Stimulated activated memory B cell treated with anti-CD40 and anti-IgM and Interleukin-4, amounts not matched to agents 10 μg/mL and 1 μg/mL and 100 μg/mL, for 72 hours (primary cell): ENCODE measurements at regions not wholly inside any gene's neighbourhood (a gene's known extent, or its start where the extent isn't known, plus 50 kb on each side); places are given as distances from the start of the nearest gene placed in this dataset.
"Not testable (repeated sequence)": the region's sequence is repeated elsewhere in the genome, so short reads cannot be mapped to it uniquely, and the experiment has no call there.

Experiments
- ATAC-seq: fragments of 150-1000 bp; cut with Tn5 transposase; 2 replicates; pipeline ENCODE4 v1.10.0; 2021
- H3K27ac Mint-ChIP-seq: one replicate; pipeline ENCODE4 v1.8.0; 2022; ENCODE audit warnings: mild to moderate bottlenecking, mixed read lengths
- H3K27me3 Mint-ChIP-seq: one replicate; pipeline ENCODE4 v1.8.0; 2022; ENCODE audit warnings: mixed read lengths
- H3K36me3 Mint-ChIP-seq: one replicate; pipeline ENCODE4 v1.8.0; 2022; ENCODE audit warnings: mixed read lengths
- H3K4me1 Mint-ChIP-seq: one replicate; pipeline ENCODE4 v1.8.0; 2022; ENCODE audit warnings: mixed read lengths
- H3K4me3 Mint-ChIP-seq: one replicate; pipeline ENCODE4 v1.8.0; 2022; ENCODE audit warnings: mild to moderate bottlenecking, moderate library complexity, mixed read lengths
- H3K9me3 Mint-ChIP-seq: one replicate; pipeline ENCODE4 v1.8.0; 2022; ENCODE audit warnings: mixed read lengths

DNA sequence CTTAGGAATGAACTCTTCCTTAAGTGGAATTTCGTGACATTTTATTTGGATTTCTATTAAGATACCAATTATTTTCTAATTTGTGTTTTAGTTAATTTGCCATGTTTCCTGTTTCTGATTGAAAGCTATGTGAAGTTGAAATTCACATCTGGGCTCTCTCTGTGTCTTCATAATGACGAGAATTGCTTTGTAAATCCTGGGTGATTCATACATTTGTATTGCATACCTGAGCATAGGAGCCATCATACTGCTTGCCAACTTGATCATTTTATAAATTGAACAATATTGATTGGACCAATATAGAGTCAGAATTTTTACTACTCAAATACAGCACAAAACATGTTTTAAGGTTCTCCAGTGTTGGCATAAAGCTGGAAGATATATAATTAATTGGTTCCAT lies 817.9 kb downstream of the BRINP3 start:
- H3K27ac Mint-ChIP-seq: no peak overlapping the region
- no peaks in the 10 kb centered on the region for H3K27me3 Mint-ChIP-seq
- peaks cover 3% of the 10 kb centered on the region for H3K9me3 Mint-ChIP-seq
- no peak for ATAC-seq
- H3K4me3 Mint-ChIP-seq: no peak overlapping the region
- no peaks in the 10 kb centered on the region for H3K4me1 Mint-ChIP-seq
- H3K36me3 Mint-ChIP-seq: no peaks in the 10 kb centered on the region

DNA sequence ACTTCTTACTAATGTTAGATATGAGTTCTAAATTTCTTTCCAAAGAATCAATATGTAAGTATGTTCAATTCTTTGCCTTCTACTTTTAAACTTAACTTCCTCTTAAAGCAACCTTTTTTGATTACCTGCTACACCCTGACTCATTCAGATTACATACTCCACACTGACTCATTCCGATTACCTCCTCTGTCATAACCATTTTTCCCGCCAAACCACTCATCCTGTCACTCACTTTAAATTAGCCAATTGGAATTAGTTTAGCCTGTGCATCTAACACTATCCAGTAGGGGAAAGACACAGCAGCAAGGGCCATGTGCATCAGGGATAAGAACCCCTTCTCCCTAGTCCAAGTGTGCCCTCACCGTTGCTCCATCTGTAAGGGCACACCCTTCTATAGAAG lies 815.5 kb downstream of the BRINP3 start:
- no peak for ATAC-seq
- no peaks in the 10 kb centered on the region for H3K4me1 Mint-ChIP-seq
- H3K36me3 Mint-ChIP-seq: no peaks in the 10 kb centered on the region
- H3K27ac Mint-ChIP-seq: no peak overlapping the region
- peaks cover 7% of the 10 kb centered on the region for H3K9me3 Mint-ChIP-seq
- H3K27me3 Mint-ChIP-seq: no peaks in the 10 kb centered on the region
- H3K4me3 Mint-ChIP-seq: no peak overlapping the region

DNA sequence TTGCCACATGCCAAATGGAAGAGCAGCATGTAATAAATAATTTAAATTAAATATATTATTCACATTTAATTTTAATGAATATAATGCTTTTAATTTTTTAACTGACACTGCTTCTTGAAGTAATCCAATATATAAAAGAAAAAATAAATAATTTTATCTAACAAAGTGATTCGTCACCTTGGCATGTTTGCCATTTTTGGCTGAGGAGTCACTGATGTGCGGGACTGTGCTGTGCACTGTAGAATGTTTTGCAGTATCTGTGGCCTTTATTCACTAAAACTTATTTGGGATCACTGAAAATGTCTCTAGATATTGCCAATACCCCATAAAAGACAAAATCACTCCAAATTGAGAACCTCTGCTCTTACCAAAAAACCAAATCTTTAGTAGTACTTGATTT lies 807.8 kb downstream of the BRINP3 start:
- no peak for ATAC-seq
- no peaks in the 10 kb centered on the region for H3K36me3 Mint-ChIP-seq
- H3K27me3 Mint-ChIP-seq: no peaks in the 10 kb centered on the region
- H3K9me3 Mint-ChIP-seq: peaks cover 7% of the 10 kb centered on the region
- no peak overlapping the region for H3K4me3 Mint-ChIP-seq
- no peaks in the 10 kb centered on the region for H3K4me1 Mint-ChIP-seq
- no peak overlapping the region for H3K27ac Mint-ChIP-seq

DNA sequence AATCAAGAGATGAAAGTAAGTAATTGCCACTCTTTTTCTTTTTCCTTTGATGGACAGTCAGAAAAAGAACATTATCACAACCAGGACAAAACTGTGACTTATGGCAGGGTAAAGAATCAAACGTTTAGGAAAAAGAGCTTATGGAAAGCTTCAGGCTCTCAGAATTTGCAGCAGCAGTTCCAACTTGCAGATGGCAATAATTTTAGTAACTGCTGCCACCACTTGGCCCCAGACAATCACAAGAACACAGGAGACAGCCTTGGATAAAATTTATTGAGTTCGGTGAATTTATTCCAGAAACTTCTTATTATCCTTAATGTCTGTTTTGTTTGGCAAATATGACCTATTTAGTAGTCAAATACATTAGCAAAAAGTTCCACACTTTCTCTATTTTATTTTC lies 804.4 kb downstream of the BRINP3 start:
- Mint-ChIP-seq H3K9me3 (no peaks in the 10 kb centered on the region), H3K27ac (no peak overlapping the region), H3K4me1 (no peaks in the 10 kb centered on the region), H3K27me3 (no peaks in the 10 kb centered on the region), H3K36me3 (no peaks in the 10 kb centered on the region), H3K4me3 (no peak overlapping the region)
- no peak for ATAC-seq

DNA sequence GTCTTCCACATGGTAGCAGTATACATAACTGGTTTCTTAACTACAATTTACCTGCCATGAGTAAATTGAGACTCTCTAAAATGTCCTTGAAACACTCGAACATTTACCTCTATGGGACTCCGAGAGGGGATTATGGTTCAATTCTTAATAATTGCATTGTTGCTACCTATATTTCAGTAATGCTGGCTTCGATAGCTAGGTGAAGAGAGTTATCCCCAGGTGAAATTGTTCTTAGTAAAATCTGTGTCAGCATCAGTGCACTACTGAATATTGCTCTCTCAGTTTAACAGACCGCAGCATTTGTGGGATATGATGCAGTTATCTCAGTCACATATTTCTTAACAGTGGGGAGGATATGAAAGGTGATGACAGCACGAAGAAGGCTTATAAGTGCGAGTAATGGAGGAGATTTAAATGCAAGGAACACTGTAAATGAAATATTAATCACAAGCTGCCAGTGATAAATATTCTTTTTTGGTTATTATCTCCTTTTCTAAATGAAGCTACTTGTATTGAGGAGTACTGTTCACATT lies 801.9 kb downstream of the BRINP3 start:
- H3K36me3 Mint-ChIP-seq: no peaks in the 10 kb centered on the region
- no peak overlapping the region for H3K27ac Mint-ChIP-seq
- no peak overlapping the region for H3K4me3 Mint-ChIP-seq
- H3K4me1 Mint-ChIP-seq: no peaks in the 10 kb centered on the region
- ATAC-seq: no peak
- H3K9me3 Mint-ChIP-seq: no peaks in the 10 kb centered on the region
- no peaks in the 10 kb centered on the region for H3K27me3 Mint-ChIP-seq

DNA sequence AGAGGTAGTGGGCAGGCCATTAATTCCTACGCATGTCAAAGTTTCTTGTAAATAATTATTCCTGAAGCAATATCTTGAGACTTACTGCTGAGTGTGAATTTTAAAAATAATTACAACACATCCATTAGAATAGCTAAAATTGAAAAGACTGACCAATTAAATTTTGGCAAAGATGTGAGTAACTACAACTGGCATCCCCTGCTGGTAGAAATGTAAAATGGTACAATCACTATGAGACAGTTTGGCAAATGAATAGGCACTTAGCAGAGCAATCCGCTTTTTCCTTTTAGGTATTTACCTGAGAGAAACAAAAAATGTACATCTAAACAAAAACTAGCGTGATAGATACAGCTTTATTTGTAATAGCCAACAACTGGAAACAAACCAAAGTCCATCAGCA lies 798.9 kb downstream of the BRINP3 start:
- Mint-ChIP-seq H3K36me3 (no peaks in the 10 kb centered on the region), H3K9me3 (no peaks in the 10 kb centered on the region), H3K4me3 (no peak overlapping the region), H3K27ac (no peak overlapping the region), H3K4me1 (no peaks in the 10 kb centered on the region), H3K27me3 (no peaks in the 10 kb centered on the region)
- ATAC-seq: no peak

DNA sequence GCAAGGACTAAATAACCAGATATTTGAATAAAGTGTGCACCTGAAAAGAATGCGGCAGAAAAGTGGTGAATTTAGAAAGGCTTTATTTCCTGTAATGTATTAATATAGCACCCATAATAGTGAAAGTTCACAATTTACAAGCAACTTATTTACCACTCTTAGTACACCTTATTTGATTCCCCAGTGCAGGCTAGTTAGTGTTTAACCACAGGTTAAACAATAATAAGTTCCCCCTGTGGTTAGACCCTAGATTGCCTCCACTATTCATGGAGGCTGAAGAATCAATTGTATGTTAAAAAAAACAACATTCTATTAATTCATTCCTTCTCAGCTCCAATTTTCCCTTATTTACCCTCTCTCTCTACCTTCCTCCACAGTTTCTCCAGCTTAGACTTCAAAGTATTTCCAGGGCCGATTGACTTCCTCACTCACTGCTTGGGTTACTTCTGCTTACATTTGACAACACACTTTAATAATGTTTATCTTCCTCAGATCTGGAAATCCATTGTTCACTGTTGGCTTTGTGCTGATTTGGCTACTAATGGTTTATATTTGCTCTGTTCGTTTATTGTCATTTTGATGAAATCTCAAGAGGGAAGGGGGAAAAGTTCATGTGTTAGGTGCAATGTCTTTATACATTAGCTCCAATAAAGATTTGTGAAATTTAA lies 796.3 kb downstream of the BRINP3 start:
- H3K27ac Mint-ChIP-seq: no peak overlapping the region
- no peaks in the 10 kb centered on the region for H3K36me3 Mint-ChIP-seq
- ATAC-seq: no peak
- H3K9me3 Mint-ChIP-seq: no peaks in the 10 kb centered on the region
- no peaks in the 10 kb centered on the region for H3K27me3 Mint-ChIP-seq
- no peaks in the 10 kb centered on the region for H3K4me1 Mint-ChIP-seq
- no peak overlapping the region for H3K4me3 Mint-ChIP-seq

DNA sequence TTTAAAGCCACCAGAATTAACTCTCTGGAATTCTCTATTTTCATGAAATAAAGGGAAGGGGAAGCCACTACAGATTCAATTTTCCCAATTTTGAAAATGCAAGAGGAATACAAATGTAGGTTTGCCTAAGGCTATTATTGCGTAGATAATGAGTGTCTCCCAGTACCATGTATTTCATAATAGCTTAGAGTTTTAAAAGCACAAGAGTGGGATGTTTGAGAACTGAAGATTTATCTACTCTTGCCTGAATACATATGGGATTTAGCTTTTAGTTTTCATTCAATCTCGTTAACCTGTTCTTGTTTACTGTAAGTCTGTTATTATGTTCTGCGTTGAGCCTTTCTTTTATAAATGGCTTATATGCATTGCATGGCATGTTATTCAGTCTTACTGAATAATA lies 795.1 kb downstream of the BRINP3 start:
- Mint-ChIP-seq H3K27me3 (no peaks in the 10 kb centered on the region), H3K4me1 (no peaks in the 10 kb centered on the region), H3K36me3 (no peaks in the 10 kb centered on the region), H3K27ac (no peak overlapping the region), H3K9me3 (no peaks in the 10 kb centered on the region), H3K4me3 (no peak overlapping the region)
- no peak for ATAC-seq

DNA sequence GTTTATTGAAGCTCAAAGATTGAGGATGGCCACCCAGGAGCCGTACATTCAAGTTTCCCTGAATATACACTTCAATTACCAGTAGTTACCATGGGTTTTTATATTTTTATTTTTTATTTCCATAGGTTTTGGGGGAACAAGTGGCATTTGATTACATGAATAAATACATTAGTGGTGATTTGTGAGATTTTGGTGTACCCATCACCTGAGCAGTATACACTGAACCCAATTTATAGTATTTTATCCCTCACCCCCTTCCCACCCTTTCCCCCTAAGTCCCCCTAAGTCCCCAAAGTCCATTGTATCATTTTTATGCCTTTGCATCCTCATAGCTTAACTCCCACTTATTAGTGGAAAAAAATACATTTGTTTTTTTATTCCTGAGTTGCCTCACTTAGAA lies 791.4 kb downstream of the BRINP3 start:
- H3K4me1 Mint-ChIP-seq: no peaks in the 10 kb centered on the region
- no peak overlapping the region for H3K4me3 Mint-ChIP-seq
- no peaks in the 10 kb centered on the region for H3K36me3 Mint-ChIP-seq
- ATAC-seq: no peak
- no peaks in the 10 kb centered on the region for H3K27me3 Mint-ChIP-seq
- no peak overlapping the region for H3K27ac Mint-ChIP-seq
- H3K9me3 Mint-ChIP-seq: no peaks in the 10 kb centered on the region

DNA sequence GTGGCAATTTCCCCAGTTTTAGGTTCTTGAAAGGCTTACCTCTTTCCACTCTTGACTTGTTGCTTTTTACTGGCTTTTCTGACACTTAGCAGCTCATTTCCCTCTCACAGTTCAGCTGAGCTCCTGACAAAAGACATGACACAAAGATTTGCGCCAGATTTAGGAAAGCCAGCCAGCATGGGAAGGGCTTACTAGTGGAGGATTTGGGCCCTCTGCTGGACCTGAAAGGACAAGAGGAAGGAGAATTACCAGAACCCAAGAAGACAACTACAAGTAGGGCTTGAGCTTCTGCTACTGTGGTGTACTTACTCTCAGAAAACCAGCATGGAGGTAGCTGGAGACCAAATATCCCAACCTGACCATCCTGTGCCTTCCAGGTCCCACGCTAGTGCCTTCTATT lies 784.5 kb downstream of the BRINP3 start:
- H3K4me3 Mint-ChIP-seq: no peak overlapping the region
- no peaks in the 10 kb centered on the region for H3K4me1 Mint-ChIP-seq
- no peak overlapping the region for H3K27ac Mint-ChIP-seq
- no peak for ATAC-seq
- peaks cover 4% of the 10 kb centered on the region for H3K9me3 Mint-ChIP-seq
- no peaks in the 10 kb centered on the region for H3K36me3 Mint-ChIP-seq
- no peaks in the 10 kb centered on the region for H3K27me3 Mint-ChIP-seq

DNA sequence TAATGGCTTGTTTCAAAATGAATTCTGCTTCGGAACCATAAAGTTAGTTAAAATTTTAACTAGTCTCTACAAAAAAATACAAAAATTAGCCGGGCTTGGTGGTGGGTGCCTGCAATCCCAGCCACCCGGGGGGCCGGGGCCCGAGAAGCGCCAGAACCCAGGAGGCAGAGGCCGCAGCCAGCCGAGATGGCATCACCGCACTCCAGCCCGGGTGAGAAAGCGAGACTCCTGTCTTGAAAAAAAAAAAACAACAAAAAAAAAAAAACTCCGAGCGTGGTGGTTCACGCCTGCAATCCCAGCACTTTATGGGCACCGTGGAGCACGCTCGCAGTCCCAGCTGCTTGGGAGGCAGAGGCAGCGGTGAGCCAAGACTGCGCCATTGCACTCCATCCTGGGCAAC lies 781.4 kb downstream of the BRINP3 start:
- Mint-ChIP-seq H3K4me3 (no peak overlapping the region), H3K27ac (no peak overlapping the region), H3K9me3 (peaks cover 4% of the 10 kb centered on the region), H3K27me3 (no peaks in the 10 kb centered on the region), H3K4me1 (no peaks in the 10 kb centered on the region), H3K36me3 (no peaks in the 10 kb centered on the region)
- no peak for ATAC-seq

DNA sequence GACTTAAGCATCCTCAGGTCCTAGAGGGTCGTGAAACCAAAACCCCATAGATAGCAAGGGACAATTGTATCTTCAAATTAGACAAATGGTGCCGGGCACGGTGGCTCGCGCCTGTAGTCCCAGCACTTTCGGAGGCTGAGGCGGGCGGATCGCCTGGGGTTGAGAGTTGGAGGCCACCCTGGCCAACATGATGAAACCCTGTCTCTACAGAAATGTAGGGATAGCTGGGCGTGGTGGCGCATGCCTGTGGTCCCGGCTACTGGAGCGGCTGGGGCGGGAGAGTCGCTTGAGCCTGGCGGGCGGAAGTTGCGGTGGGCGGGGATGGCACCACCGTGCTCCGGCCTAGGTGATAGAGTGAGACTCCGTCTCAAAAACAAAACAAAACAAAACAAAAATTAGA lies 780.6 kb downstream of the BRINP3 start:
- H3K27me3 Mint-ChIP-seq: no peaks in the 10 kb centered on the region
- no peaks in the 10 kb centered on the region for H3K36me3 Mint-ChIP-seq
- H3K4me3 Mint-ChIP-seq: no peak overlapping the region
- ATAC-seq: no peak
- no peaks in the 10 kb centered on the region for H3K4me1 Mint-ChIP-seq
- peaks cover 4% of the 10 kb centered on the region for H3K9me3 Mint-ChIP-seq
- no peak overlapping the region for H3K27ac Mint-ChIP-seq

DNA sequence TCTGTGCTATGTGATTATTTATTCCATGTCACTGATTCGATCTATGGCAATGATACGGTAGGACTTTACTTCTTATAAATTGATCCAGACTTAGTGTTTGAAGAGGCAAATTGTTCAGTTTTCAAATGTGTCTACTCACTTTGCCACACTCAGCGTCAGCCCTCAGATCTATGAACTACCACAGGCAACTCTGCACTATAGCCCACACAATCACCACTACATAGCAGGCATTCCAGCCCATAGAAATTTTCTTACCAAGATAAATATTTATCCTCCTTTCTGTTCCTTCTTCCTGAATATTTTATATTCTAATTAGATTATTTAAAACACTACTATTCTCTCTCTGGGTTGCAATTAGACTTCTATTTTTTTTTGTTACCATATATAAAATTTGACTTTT lies 776.1 kb downstream of the BRINP3 start:
- no peaks in the 10 kb centered on the region for H3K27me3 Mint-ChIP-seq
- peaks cover 3% of the 10 kb centered on the region for H3K9me3 Mint-ChIP-seq
- H3K4me3 Mint-ChIP-seq: no peak overlapping the region
- H3K27ac Mint-ChIP-seq: no peak overlapping the region
- ATAC-seq: no peak
- no peaks in the 10 kb centered on the region for H3K36me3 Mint-ChIP-seq
- H3K4me1 Mint-ChIP-seq: no peaks in the 10 kb centered on the region

DNA sequence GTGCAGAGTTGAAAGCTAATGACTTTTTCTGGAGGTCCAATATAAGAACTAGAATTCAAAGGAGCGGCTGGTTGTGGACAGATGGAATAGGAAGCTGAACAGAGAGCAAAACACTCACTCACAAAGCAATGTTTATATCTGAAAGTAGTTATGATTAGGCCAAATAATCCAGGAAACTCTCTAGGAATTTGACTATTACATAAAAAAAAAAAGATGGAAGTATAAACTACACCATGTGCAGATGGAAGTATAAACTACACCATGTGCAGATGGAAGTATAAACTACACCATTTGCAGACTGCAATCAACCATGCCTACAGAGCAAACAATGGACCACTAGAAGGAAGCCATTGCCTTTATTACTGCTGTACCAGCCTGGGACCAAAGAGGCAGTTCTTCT lies 771.1 kb downstream of the BRINP3 start:
- no peak for ATAC-seq

DNA sequence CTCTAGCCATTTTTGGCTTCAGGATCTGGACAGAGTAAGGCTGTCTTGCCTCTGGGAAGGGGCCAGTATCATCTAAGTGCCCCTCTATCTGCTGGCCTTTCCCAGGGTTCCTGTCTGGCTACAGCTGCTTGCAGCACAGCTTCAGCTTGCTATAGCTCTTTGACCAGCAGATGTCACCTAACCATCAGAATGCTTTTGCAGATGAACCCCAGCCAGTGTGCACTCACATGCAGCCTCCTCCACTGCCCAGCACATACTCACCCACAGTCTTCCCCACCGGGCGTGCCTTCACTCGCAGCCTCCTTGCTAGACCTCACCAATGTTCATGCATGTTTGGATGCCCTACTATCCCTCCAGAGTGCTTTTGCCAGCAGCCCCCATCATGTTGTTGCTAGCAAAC lies 769.0 kb downstream of the BRINP3 start:
- Mint-ChIP-seq H3K9me3 (no peaks in the 10 kb centered on the region), H3K27me3 (no peaks in the 10 kb centered on the region), H3K36me3 (no peaks in the 10 kb centered on the region), H3K4me3 (no peak overlapping the region), H3K27ac (no peak overlapping the region), H3K4me1 (no peaks in the 10 kb centered on the region)
- ATAC-seq: no peak

More for the DNA sequence above, 771.1 kb downstream of the BRINP3 start:
- H3K9me3 Mint-ChIP-seq: peaks cover 3% of the 10 kb centered on the region
- no peak overlapping the region for H3K27ac Mint-ChIP-seq
- H3K4me3 Mint-ChIP-seq: no peak overlapping the region
- H3K4me1 Mint-ChIP-seq: no peaks in the 10 kb centered on the region
- no peaks in the 10 kb centered on the region for H3K36me3 Mint-ChIP-seq
- no peaks in the 10 kb centered on the region for H3K27me3 Mint-ChIP-seq

DNA sequence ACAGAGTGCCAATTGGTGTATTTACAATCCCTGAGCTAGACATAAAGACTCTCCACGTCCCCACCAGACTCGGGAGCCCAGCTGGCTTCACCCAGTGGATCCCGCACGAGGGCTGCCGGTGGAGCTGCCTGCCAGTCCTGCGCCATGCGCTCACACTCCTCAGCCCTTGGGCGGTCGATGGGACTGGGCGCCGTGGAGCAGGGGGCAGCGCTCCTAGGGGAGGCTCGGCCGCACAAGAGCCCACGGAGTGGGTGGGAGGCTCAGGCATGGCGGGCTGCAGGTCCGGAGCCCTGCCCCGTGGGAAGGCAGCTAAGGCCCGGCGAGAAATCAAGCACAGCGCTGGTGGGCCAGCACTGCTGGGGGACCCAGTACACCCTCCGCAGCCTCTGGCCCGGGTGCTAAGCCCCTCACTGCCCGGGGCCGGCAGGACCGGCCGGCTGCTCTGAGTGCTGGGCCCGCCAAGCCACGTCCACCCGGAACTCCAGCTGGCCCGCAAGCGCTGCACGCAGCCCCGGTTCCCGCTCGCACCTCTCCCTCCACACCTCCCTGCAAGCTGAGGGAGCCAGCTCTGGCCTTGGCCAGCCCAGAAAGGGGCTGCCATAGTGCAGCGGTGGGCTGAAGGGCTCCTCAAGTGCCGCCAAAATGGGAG lies 759.4 kb downstream of the BRINP3 start:
- ATAC-seq, H3K27me3 Mint-ChIP-seq: not testable (repeated sequence)

More for the DNA sequence above, 759.4 kb downstream of the BRINP3 start:
- H3K27ac Mint-ChIP-seq, H3K36me3 Mint-ChIP-seq, H3K4me1 Mint-ChIP-seq, H3K9me3 Mint-ChIP-seq, H3K4me3 Mint-ChIP-seq: not testable (repeated sequence)
